ENCODE measurements at regions not wholly inside any gene's neighbourhood (a gene's known extent, or its start where the extent isn't known, plus 50 kb on each side); places are given as distances from the start of the nearest gene placed in this dataset.

DNA sequence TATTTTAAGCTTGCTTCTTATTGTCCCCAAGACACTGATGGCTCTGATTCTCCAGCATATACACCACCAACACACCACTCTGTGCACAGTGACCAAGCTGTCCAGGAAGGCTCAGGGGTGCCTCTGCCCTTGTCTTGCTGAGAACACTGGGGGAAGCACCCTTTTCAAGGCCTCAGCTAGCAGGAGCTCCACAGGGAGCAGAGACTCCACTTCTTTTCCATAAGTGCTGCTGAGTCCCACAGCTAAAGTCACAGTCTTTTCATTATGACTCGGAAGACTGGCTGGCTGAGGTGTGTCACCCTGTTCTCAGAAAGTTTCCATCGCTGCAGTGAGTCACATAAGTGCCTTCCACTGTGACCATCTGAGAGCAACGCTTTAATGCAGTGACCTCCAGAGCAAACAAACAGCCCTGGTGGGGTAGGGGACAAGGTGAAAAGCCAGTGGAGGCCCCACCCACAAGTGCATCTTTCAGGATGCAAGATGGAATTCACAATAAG is 226.9 kb upstream of the CHRNA7 start:
- no peak overlapping the region for H3K27ac ChIP-seq
- H3K36me3 ChIP-seq (ENCODE audit: insufficient read depth, low read length) = no peaks in the 10 kb centered on the region
- no peak for DNase-seq (ENCODE audit: low read depth, low spot score)
- H3K9me3 ChIP-seq (ENCODE audit: low read depth, low read length) = no peaks in the 10 kb centered on the region
- no peak for TF ChIP-seq EZH2 (IDR thresholded peaks at IDR 0.05)
- no peak for TF ChIP-seq FOXP2 (optimal IDR thresholded peaks at IDR 0.05; ENCODE audit: control extremely low read depth, extremely low read length, insufficient read depth)
- TF ChIP-seq POLR2AphosphoS5 (IDR thresholded peaks at IDR 0.05; ENCODE audit: borderline replicate concordance, low read depth, low read length) = no peak
- H3K9ac ChIP-seq (ENCODE audit: insufficient read length) = no peak overlapping the region
- no peak overlapping the region for H3K4me3 ChIP-seq

DNA sequence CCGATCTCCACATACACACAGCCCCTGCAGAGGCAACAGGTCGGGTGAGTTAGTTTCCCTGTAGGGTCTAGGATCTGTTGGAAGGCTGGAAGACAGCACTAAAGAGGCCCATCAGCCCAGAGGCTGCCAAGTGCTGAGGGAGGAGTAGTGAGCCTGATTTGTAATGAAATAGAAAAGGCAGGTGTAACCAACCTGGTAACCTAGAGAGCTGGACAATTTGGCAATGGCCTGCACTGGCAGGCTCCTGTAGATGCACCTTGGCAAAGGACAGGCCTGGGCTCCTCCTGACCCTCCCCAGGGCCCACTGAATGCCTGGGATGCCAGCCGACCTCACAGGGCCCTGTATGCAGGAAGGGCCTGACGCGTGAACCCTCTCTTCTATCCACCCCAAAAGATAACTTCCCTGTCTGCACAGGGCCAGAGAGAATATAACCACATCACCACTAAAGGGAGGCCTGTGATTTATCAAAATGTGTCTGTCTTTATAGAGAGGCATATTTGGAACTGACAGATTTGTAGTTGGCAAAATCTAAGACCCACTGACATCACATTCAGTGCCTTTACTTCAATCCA is 225.1 kb upstream of the CHRNA7 start:
- H3K4me3 ChIP-seq = no peak overlapping the region
- TF ChIP-seq FOXP2 (optimal IDR thresholded peaks at IDR 0.05; ENCODE audit: control extremely low read depth, extremely low read length, insufficient read depth) (no peak), EZH2 (IDR thresholded peaks at IDR 0.05) (no peak), POLR2AphosphoS5 (IDR thresholded peaks at IDR 0.05; ENCODE audit: borderline replicate concordance, low read depth, low read length) (no peak)
- no peaks in the 10 kb centered on the region for H3K9me3 ChIP-seq (ENCODE audit: low read depth, low read length)
- no peak overlapping the region for H3K9ac ChIP-seq (ENCODE audit: insufficient read length)
- no peak overlapping the region for H3K27ac ChIP-seq
- no peak for DNase-seq (ENCODE audit: low read depth, low spot score)
- no peaks in the 10 kb centered on the region for H3K36me3 ChIP-seq (ENCODE audit: insufficient read depth, low read length)

DNA sequence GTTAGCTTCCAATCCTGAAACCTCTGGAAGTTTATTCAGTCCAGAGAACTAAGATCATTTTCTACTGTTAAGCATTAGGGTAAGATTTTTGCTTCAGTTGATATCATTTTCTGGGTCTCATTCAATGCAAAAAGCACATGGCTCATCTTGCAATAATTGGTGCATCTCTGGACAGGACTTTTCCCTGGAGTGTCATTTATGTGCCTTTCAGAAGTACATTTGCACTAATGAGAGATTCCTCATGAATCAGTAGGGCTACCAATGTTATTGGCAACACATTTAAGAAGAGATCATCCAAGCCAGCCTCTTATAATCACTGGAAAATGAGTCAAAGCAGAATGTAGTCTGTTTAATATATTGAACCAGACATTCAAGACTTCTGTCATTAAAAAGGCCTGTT is 224.2 kb upstream of the CHRNA7 start:
- H3K27ac ChIP-seq = no peak overlapping the region
- DNase-seq (ENCODE audit: low read depth, low spot score) = no peak
- no peak overlapping the region for H3K4me3 ChIP-seq
- H3K36me3 ChIP-seq (ENCODE audit: insufficient read depth, low read length) = no peaks in the 10 kb centered on the region
- no peak overlapping the region for H3K9ac ChIP-seq (ENCODE audit: insufficient read length)
- H3K9me3 ChIP-seq (ENCODE audit: low read depth, low read length) = no peaks in the 10 kb centered on the region
- TF ChIP-seq FOXP2 (optimal IDR thresholded peaks at IDR 0.05; ENCODE audit: control extremely low read depth, extremely low read length, insufficient read depth) (no peak), POLR2AphosphoS5 (IDR thresholded peaks at IDR 0.05; ENCODE audit: borderline replicate concordance, low read depth, low read length) (no peak), EZH2 (IDR thresholded peaks at IDR 0.05) (no peak)

DNA sequence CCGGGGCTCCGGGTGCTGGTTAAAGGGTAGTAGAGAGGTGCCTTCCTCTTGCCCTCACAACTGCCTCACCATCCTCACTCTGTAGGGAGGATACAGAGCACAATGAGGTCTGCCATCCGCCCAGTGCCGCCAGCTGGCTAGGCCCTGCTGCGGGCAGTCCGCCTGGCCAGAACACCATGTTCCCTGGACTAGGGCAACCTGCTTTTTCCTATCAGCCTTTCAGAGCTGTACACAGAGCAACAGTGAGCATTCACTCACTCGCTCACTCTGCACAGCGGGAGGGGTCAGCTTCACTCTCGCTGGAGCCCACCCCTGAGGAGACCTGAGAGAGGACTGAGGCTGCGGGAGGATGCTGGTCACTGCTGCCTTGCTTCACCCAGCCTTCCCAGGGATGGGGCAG is 218.7 kb upstream of the CHRNA7 start:
- no peaks in the 10 kb centered on the region for H3K36me3 ChIP-seq (ENCODE audit: insufficient read depth, low read length)
- H3K9ac ChIP-seq (ENCODE audit: insufficient read length) = no peak overlapping the region
- no peak overlapping the region for H3K4me3 ChIP-seq
- no peak overlapping the region for H3K27ac ChIP-seq
- TF ChIP-seq FOXP2 (optimal IDR thresholded peaks at IDR 0.05; ENCODE audit: control extremely low read depth, extremely low read length, insufficient read depth) = no peak
- no peak for TF ChIP-seq EZH2 (IDR thresholded peaks at IDR 0.05)
- TF ChIP-seq POLR2AphosphoS5 (IDR thresholded peaks at IDR 0.05; ENCODE audit: borderline replicate concordance, low read depth, low read length) = no peak
- no peaks in the 10 kb centered on the region for H3K9me3 ChIP-seq (ENCODE audit: low read depth, low read length)
- DNase-seq (ENCODE audit: low read depth, low spot score) = no peak

DNA sequence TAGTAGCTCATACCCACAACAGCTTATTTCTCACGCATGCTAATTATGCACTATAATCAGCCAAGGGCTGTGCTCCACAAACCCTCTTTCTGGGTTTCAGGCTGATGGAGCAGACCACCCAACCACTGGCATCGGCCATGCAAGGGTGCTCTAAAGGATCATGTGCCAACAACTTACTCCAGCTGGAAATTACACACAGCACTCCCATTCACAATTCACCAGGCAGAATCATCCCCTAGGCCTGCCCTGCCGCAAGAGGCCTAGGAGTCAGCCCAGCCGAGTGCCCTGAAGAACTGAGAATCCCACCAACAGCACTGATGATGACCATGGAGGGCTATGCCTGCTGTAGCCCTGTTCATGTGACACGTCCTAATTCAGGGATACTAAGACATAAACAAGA is 216.2 kb upstream of the CHRNA7 start:
- Histone ChIP-seq H3K36me3 (ENCODE audit: insufficient read depth, low read length) (no peaks in the 10 kb centered on the region), H3K4me3 (no peak overlapping the region), H3K9ac (ENCODE audit: insufficient read length) (no peak overlapping the region), H3K27ac (no peak overlapping the region), H3K9me3 (ENCODE audit: low read depth, low read length) (no peaks in the 10 kb centered on the region)
- no peak for DNase-seq (ENCODE audit: low read depth, low spot score)
- TF ChIP-seq FOXP2 (optimal IDR thresholded peaks at IDR 0.05; ENCODE audit: control extremely low read depth, extremely low read length, insufficient read depth) = no peak
- TF ChIP-seq EZH2 (IDR thresholded peaks at IDR 0.05) = no peak
- TF ChIP-seq POLR2AphosphoS5 (IDR thresholded peaks at IDR 0.05; ENCODE audit: borderline replicate concordance, low read depth, low read length) = no peak

DNA sequence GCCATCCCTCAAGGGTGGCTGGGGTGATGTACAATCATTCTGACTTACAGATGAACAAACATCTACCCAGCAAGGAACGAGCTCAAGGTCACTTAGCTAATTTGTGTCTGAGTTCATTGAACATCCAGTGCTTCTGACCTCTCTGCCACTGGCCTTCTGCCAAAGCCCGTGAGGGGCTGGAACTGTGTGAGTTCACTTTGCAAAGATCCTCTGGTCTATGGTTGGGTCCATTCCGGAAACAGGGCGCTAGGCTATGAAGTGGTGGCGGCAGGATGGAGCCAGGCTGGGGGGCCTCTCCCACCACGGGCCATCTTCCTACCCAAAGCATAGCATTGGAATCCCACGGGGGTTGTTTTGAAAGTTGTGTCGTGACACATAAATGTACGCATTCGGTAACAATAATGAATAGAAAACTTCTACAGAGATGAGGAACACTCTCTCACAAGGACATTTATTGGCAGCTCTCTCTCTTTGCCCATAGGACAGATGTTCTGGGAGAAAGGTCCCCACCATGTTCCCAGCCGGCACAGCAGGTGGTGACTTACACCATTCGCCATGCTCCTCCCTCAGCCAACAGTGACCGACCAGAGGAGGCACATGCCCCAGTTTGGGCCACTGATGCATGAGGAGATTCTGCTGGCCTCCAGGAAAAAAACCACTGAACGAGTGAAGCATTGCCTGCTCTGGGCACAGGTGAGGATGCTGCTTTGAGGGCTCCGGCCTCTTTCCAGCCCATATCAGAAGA is 214.7 kb upstream of the CHRNA7 start:
- H3K27ac ChIP-seq = no peak overlapping the region
- no peak for DNase-seq (ENCODE audit: low read depth, low spot score)
- H3K9me3 ChIP-seq (ENCODE audit: low read depth, low read length) = no peaks in the 10 kb centered on the region
- no peak overlapping the region for H3K9ac ChIP-seq (ENCODE audit: insufficient read length)
- no peak for TF ChIP-seq FOXP2 (optimal IDR thresholded peaks at IDR 0.05; ENCODE audit: control extremely low read depth, extremely low read length, insufficient read depth)
- H3K4me3 ChIP-seq = no peak overlapping the region
- H3K36me3 ChIP-seq (ENCODE audit: insufficient read depth, low read length) = no peaks in the 10 kb centered on the region

DNA sequence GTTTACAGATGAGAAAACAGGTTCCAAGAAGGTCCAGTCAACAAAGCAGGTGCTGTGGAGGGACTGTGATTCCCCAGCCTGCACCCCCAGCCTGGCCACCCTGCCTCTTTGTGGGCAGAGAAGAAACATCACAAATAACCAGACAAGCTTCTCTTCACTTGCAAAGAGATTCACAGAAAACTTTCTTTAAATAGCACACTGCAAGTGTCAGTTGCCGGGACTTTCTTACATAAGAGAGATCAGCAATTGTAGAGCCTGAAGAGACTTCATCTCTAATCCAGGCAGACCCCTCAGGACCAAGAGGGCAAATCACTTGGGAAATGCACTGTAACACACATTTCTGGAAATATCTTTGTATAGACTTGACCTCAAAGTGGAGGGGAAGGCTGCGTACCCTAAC is 207.9 kb upstream of the CHRNA7 start:
- no peak overlapping the region for H3K9ac ChIP-seq (ENCODE audit: insufficient read length)
- no peaks in the 10 kb centered on the region for H3K36me3 ChIP-seq (ENCODE audit: insufficient read depth, low read length)
- H3K27ac ChIP-seq = no peak overlapping the region
- no peak overlapping the region for H3K4me3 ChIP-seq
- no peaks in the 10 kb centered on the region for H3K9me3 ChIP-seq (ENCODE audit: low read depth, low read length)
- no peak for TF ChIP-seq FOXP2 (optimal IDR thresholded peaks at IDR 0.05; ENCODE audit: control extremely low read depth, extremely low read length, insufficient read depth)
- no peak for TF ChIP-seq EZH2 (IDR thresholded peaks at IDR 0.05)
- no peak for TF ChIP-seq POLR2AphosphoS5 (IDR thresholded peaks at IDR 0.05; ENCODE audit: borderline replicate concordance, low read depth, low read length)
- no peak for DNase-seq (ENCODE audit: low read depth, low spot score)

DNA sequence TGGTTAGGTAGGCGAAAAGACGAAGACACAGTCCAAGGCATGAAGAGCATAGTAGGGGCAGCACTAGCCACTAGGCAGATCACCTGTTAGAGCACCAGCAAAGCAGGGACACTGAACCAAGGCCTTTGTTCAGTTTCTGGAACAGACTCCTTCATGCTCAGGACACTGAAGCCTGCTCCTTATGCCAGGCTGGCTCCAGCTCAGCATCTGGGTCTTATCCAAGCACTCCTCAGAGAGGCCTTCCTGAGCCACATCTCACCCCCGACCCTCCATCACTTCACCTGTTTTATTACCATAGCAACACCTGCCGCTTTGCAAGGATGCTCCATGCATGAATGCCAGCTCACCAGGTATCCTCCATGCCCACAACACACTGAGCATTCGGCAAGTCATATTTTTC is 206.3 kb upstream of the CHRNA7 start:
- TF ChIP-seq FOXP2 (optimal IDR thresholded peaks at IDR 0.05; ENCODE audit: control extremely low read depth, extremely low read length, insufficient read depth) (no peak), POLR2AphosphoS5 (IDR thresholded peaks at IDR 0.05; ENCODE audit: borderline replicate concordance, low read depth, low read length) (no peak), EZH2 (IDR thresholded peaks at IDR 0.05) (no peak)
- H3K9ac ChIP-seq (ENCODE audit: insufficient read length) = no peak overlapping the region
- DNase-seq (ENCODE audit: low read depth, low spot score) = no peak
- no peaks in the 10 kb centered on the region for H3K9me3 ChIP-seq (ENCODE audit: low read depth, low read length)
- no peak overlapping the region for H3K27ac ChIP-seq
- H3K36me3 ChIP-seq (ENCODE audit: insufficient read depth, low read length) = no peaks in the 10 kb centered on the region
- no peak overlapping the region for H3K4me3 ChIP-seq
